Endothelial cell of umbilical vein (primary cell): ENCODE measurements at regions not wholly inside any gene's neighbourhood (a gene's known extent, or its start where the extent isn't known, plus 50 kb on each side); places are given as distances from the start of the nearest gene placed in this dataset.

Experiments used
- BruUV-seq: library from RNA; stranded (reverse); fragments of 400-500 nt; replicated peaks from 2 replicates; lab custom pipeline; 2021; lab: Mats Ljungman, UMichigan
- CTCF ChIA-PET: fragments of 300-600, 350-600 bp; sonication (Branson Sonifier 250); formaldehyde crosslinking; loops from one replicate; lab custom pipeline; 2021; ENCODE audit warnings: antibody characterized with exemption, inconsistent platforms; lab: Charles Lee
- POLR2A ChIA-PET: fragments of 300-600, 350-600 bp; sonication (Branson Sonifier 250); formaldehyde crosslinking; loops from one replicate; lab custom pipeline; 2021; ENCODE audit warnings: antibody characterized with exemption, inconsistent platforms; lab: Charles Lee
- DNase-seq: peaks from one replicate; pipeline ENCODE4 v3.0.0-alpha.2; 2011; ENCODE audit warnings: low read depth, low spot score
- FAIRE-seq: peaks from 2 replicates; lab custom pipeline; 2011; peaks lifted over from hg19 to GRCh38; lab: Jason Lieb, UNC
- H2AFZ ChIP-seq: 2 replicates; pipeline ENCODE4 v1.6.0; 2012; ENCODE audit warnings: low read depth, low read length, control low read depth, inconsistent platforms
- H3K27ac ChIP-seq: 2 replicates; pipeline ENCODE4 v1.5.1; 2011; ENCODE audit warnings: low read depth, mild to moderate bottlenecking, control low read depth, low read length, moderate library complexity; ENCODE audit not compliant: insufficient read depth
- H3K27me3 ChIP-seq, 2 experiments: 2 replicates each; pipeline versions ENCODE4 v1.6.0 to v1.6.1; 2011; ENCODE audit warnings: low read length in 2 of 2, mixed read lengths in 1 of 2; ENCODE audit not compliant: control insufficient read depth in 2 of 2, insufficient read depth in 2 of 2
- H3K36me3 ChIP-seq, 2 experiments: 2 replicates in 1 of 2; 3 replicates in 1 of 2; pipeline ENCODE4 v1.5.1; 2011; ENCODE audit warnings: low read length in 2 of 2, mild to moderate bottlenecking in 1 of 2, moderate library complexity in 1 of 2; ENCODE audit not compliant: control insufficient read depth in 2 of 2, insufficient read depth in 2 of 2; ENCODE audit errors: extremely low read depth in 1 of 2
- H3K4me1 ChIP-seq: 3 replicates; pipeline ENCODE4 v1.5.1; 2011; ENCODE audit warnings: mild to moderate bottlenecking, low read length; ENCODE audit not compliant: control insufficient read depth, insufficient read depth; ENCODE audit errors: extremely low read depth
- H3K4me2 ChIP-seq: 2 replicates; pipeline ENCODE4 v1.6.1; 2011; ENCODE audit warnings: low read length, control low read depth, mixed read lengths; ENCODE audit not compliant: insufficient read depth
- H3K4me3 ChIP-seq, 3 experiments: fragments of 200-600 bp in 1 of 3; sonication (generic), shearing (Covaris generic) in 1 of 3; replicated peaks in 1 of 3; 2 replicates each; pipeline ENCODE4 v1.5.1; 2011 to 2016; ENCODE audit warnings: control low read depth in 3 of 3, low read length in 3 of 3, mild to moderate bottlenecking in 2 of 3, inconsistent platforms in 1 of 3, low read depth in 1 of 3, moderate library complexity in 1 of 3; ENCODE audit not compliant: insufficient read depth in 1 of 3
- H3K79me2 ChIP-seq: 2 replicates; pipeline ENCODE4 v1.6.0; 2012; ENCODE audit warnings: low read length, inconsistent platforms; ENCODE audit not compliant: control insufficient read depth, insufficient read depth
- H3K9ac ChIP-seq: replicated peaks from 2 replicates; pipeline ENCODE3; 2011; ENCODE audit warnings: low read length, control low read depth; ENCODE audit not compliant: insufficient read depth; ENCODE audit errors: extremely low read depth
- H3K9me1 ChIP-seq: replicated peaks from 3 replicates; pipeline ENCODE4 v1.6.0; 2011; ENCODE audit warnings: mild to moderate bottlenecking, low read length; ENCODE audit not compliant: control insufficient read depth, insufficient read depth; ENCODE audit errors: extremely low read depth
- H3K9me3 ChIP-seq: replicated peaks from 2 replicates; pipeline ENCODE4 v1.5.1; 2012; ENCODE audit warnings: low read length, inconsistent platforms; ENCODE audit not compliant: control insufficient read depth, insufficient read depth
- H4K20me1 ChIP-seq: replicated peaks from 2 replicates; pipeline ENCODE3; 2011; ENCODE audit warnings: mild to moderate bottlenecking, low read length; ENCODE audit not compliant: control insufficient read depth, insufficient read depth; ENCODE audit errors: extremely low read depth
- CTCF ChIP-seq, 2 donors: IDR thresholded peaks; 1 replicate in 1 of 2; 2 replicates in 1 of 2; pipeline ENCODE4 v1.5.1; 2011; ENCODE audit warnings: low read length in 2 of 2, mild to moderate bottlenecking in 2 of 2, moderate library complexity in 2 of 2, control low read depth in 1 of 2, inconsistent platforms in 1 of 2, low read depth in 1 of 2; ENCODE audit not compliant: insufficient read depth in 1 of 2; ENCODE audit errors: extremely low read depth in 1 of 2
- EZH2 ChIP-seq: IDR thresholded peaks from 2 replicates; pipeline ENCODE4 v1.6.1; 2012; ENCODE audit warnings: borderline replicate concordance, low read depth, mild to moderate bottlenecking, moderate library complexity, low read length, inconsistent platforms; ENCODE audit not compliant: severe bottlenecking
- FOS ChIP-seq: IDR thresholded peaks from 2 replicates; pipeline ENCODE4 v1.6.1; 2011; ENCODE audit warnings: mild to moderate bottlenecking, low read length, moderate library complexity, borderline replicate concordance; ENCODE audit not compliant: insufficient read depth
- GATA2 ChIP-seq: IDR thresholded peaks from 2 replicates; pipeline ENCODE4 v1.7.0; 2011; ENCODE audit warnings: low read depth, mild to moderate bottlenecking, moderate library complexity, mixed read lengths, low read length; ENCODE audit not compliant: insufficient read length, insufficient read depth
- JUN ChIP-seq: IDR thresholded peaks from 2 replicates; pipeline ENCODE4 v1.6.1; 2011; ENCODE audit warnings: borderline replicate concordance, low read depth; ENCODE audit not compliant: insufficient read length, insufficient read depth
- MAX ChIP-seq: IDR thresholded peaks from 2 replicates; pipeline ENCODE4 v1.6.1; 2011; ENCODE audit not compliant: insufficient read depth, insufficient read length
- MYC ChIP-seq: IDR thresholded peaks from one replicate; pipeline ENCODE4 v1.6.1; 2011; ENCODE audit warnings: mild to moderate bottlenecking, low read depth, low read length
- POLR2A ChIP-seq: IDR thresholded peaks from 2 replicates; pipeline ENCODE4 v1.6.1; 2012; ENCODE audit warnings: low read depth, mild to moderate bottlenecking, control low read depth, low read length
- POLR2AphosphoS5 ChIP-seq: IDR thresholded peaks from 2 replicates; pipeline ENCODE4 v1.6.1; 2012; ENCODE audit warnings: low read depth, mild to moderate bottlenecking, control low read depth, low read length, moderate library complexity; ENCODE audit not compliant: insufficient read depth
- dilution Hi-C: fragments of 300-500 bp; cut with MboI; formaldehyde crosslinking; loops from one replicate; pipeline ENCODE4 v1.15.0; 2019; ENCODE audit warnings: low sequenced_read_pairs; ENCODE audit not compliant: extremely low pct_ligation_motif_present
- intact Hi-C: fragments of 100-400 bp; cut with micrococcal nuclease; formaldehyde crosslinking; loops from one replicate; pipeline ENCODE4 v1.10.0; 2022

GRCh38 chr3:81983382-81983781, 221.9 kb upstream of the GBE1 start:
- no peak for FAIRE-seq
- no TSS peak for BruUV-seq
- TF ChIP-seq EZH2, result no peak
- TF ChIP-seq JUN, result no peak
- no peak for TF ChIP-seq FOS
- no peak for TF ChIP-seq POLR2A
- no peak for TF ChIP-seq POLR2AphosphoS5
- TF ChIP-seq MAX, result no peak
- no peak for TF ChIP-seq CTCF (IDR thresholded peaks at IDR 0.05; ENCODE audit: extremely low read depth in 1 of 2, insufficient read depth in 1 of 2, low read depth in 1 of 2, low read length in 2 of 2)
- no peak for TF ChIP-seq MYC
- no peak for TF ChIP-seq GATA2

More at GRCh38 chr3:81983382-81983781, 221.9 kb upstream of the GBE1 start:
- ChIA-PET CTCF (no interaction called here), POLR2A (no interaction called here)
- no peak overlapping the region for H3K9ac ChIP-seq
- no peak overlapping the region for H2AFZ ChIP-seq
- no peak for DNase-seq
- H3K4me2 ChIP-seq, result no peak overlapping the region
- H3K4me3 ChIP-seq, result no peak overlapping the region
- intact Hi-C loops, result no loop called here
- no peaks in the 10 kb centered on the region for H4K20me1 ChIP-seq
- H3K9me1 ChIP-seq, result no peaks in the 10 kb centered on the region
- no peaks in the 10 kb centered on the region for H3K27me3 ChIP-seq
- H3K27ac ChIP-seq, result no peak overlapping the region
- dilution Hi-C loops, result no loop called here
- no peaks in the 10 kb centered on the region for H3K36me3 ChIP-seq
- no peaks in the 10 kb centered on the region for H3K4me1 ChIP-seq
- H3K9me3 ChIP-seq, result no peaks in the 10 kb centered on the region
- H3K79me2 ChIP-seq, result no peaks in the 10 kb centered on the region
